Neural crest cell (in vitro differentiated cells): ENCODE measurements at regions not wholly inside any gene's neighbourhood (a gene's known extent, or its start where the extent isn't known, plus 50 kb on each side); places are given as distances from the start of the nearest gene placed in this dataset.

ENCODE experiments used
- DNase-seq: peaks from one replicate; pipeline ENCODE4 v3.0.0; 2021; ENCODE audit warnings: low read depth, mixed read lengths, low spot score
- H3K27ac Mint-ChIP-seq: one replicate; pipeline ENCODE4 v1.8.0; 2021; ENCODE audit warnings: mild to moderate bottlenecking, mixed read lengths; ENCODE audit not compliant: unreplicated experiment
- H3K27me3 Mint-ChIP-seq: 2 replicates; pipeline ENCODE4 v1.8.0; 2021; ENCODE audit warnings: low read depth, mild to moderate bottlenecking, mixed read lengths
- H3K36me3 Mint-ChIP-seq: 2 replicates; pipeline ENCODE4 v1.8.0; 2021; ENCODE audit warnings: low read depth, mild to moderate bottlenecking, mixed read lengths
- H3K4me1 Mint-ChIP-seq: 2 replicates; pipeline ENCODE4 v1.8.0; 2021; ENCODE audit warnings: mixed read lengths
- H3K4me3 Mint-ChIP-seq: one replicate; pipeline ENCODE4 v1.8.0; 2021; ENCODE audit warnings: mild to moderate bottlenecking, mixed read lengths
- H3K9me3 Mint-ChIP-seq: 2 replicates; pipeline ENCODE4 v1.8.0; 2021; ENCODE audit warnings: mixed read lengths
- CTCF ChIP-seq: fragments of 200-600 bp; sonication (generic); conservative IDR thresholded peaks from 2 replicates; pipeline ENCODE4 v1.5.0; 2021; ENCODE audit warnings: antibody characterized with exemption, mild to moderate bottlenecking

GRCh38 chr6:55664591-55665587 lies 85.9 kb upstream of the HMGCLL1 start:
- Mint-ChIP-seq H3K4me3 (no peak overlapping the region), H3K9me3 (peaks cover 24% of the 10 kb centered on the region), H3K27ac (no peak overlapping the region), H3K4me1 (no peaks in the 10 kb centered on the region), H3K36me3 (peaks cover 8% of the 10 kb centered on the region), H3K27me3 (no peaks in the 10 kb centered on the region)
- DNase-seq = no peak
- no peak for TF ChIP-seq CTCF

- Mint-ChIP-seq H3K27ac (no peak overlapping the region), H3K36me3 (peaks cover 8% of the 10 kb centered on the region), H3K4me1 (no peaks in the 10 kb centered on the region), H3K27me3 (no peaks in the 10 kb centered on the region), H3K4me3 (no peak overlapping the region), H3K9me3 (peaks cover 26% of the 10 kb centered on the region)
- TF ChIP-seq CTCF = no peak
- no peak for DNase-seq
Observed at GRCh38 chr6:55663914-55664313, 84.9 kb upstream of the HMGCLL1 start.

GRCh38 chr6:55659304-55659703 lies 80.3 kb upstream of the HMGCLL1 start:
- Mint-ChIP-seq H3K27ac (no peak overlapping the region), H3K4me3 (no peak overlapping the region), H3K36me3 (peaks cover 8% of the 10 kb centered on the region), H3K9me3 (peaks cover 29% of the 10 kb centered on the region), H3K27me3 (no peaks in the 10 kb centered on the region), H3K4me1 (no peaks in the 10 kb centered on the region)
- TF ChIP-seq CTCF = no peak
- DNase-seq = no peak

GRCh38 chr6:55654445-55654844 lies 75.5 kb upstream of the HMGCLL1 start:
- Mint-ChIP-seq H3K9me3 (peaks cover 6% of the 10 kb centered on the region), H3K27ac (no peak overlapping the region), H3K36me3 (no peaks in the 10 kb centered on the region), H3K4me3 (no peak overlapping the region), H3K27me3 (no peaks in the 10 kb centered on the region), H3K4me1 (peaks cover 4% of the 10 kb centered on the region)
- no peak for TF ChIP-seq CTCF
- DNase-seq = no peak

GRCh38 chr6:55652429-55652828 lies 73.4 kb upstream of the HMGCLL1 start:
- peaks cover 10% of the 10 kb centered on the region for H3K4me1 Mint-ChIP-seq
- DNase-seq = no peak
- H3K4me3 Mint-ChIP-seq = no peak overlapping the region
- H3K27ac Mint-ChIP-seq = no peak overlapping the region
- H3K36me3 Mint-ChIP-seq = no peaks in the 10 kb centered on the region
- no peaks in the 10 kb centered on the region for H3K27me3 Mint-ChIP-seq
- no peak for TF ChIP-seq CTCF
- H3K9me3 Mint-ChIP-seq = peaks cover 2% of the 10 kb centered on the region
